ENCODE measurements at regions not wholly inside any gene's neighbourhood (a gene's known extent, or its start where the extent isn't known, plus 50 kb on each side); places are given as distances from the start of the nearest gene placed in this dataset.

GRCh38 chr1:207240325-207241101 lies 81.0 kb upstream of the CD55 start:
- in situ Hi-C loops (cut with HindIII; ENCODE audit: low pct_unique_long_range_greater_than_20kb, low sequenced_read_pairs), result no loop called here
- TF ChIP-seq SIN3A (IDR thresholded peaks at IDR 0.05; ENCODE audit: borderline replicate concordance, insufficient read depth, low read depth, low read length) (no peak), CTCF (IDR thresholded peaks at IDR 0.05) (no peak), POLR2AphosphoS5 (IDR thresholded peaks at IDR 0.05; ENCODE audit: low read depth, low read length) (no peak), REST (IDR thresholded peaks at IDR 0.05; ENCODE audit: insufficient read depth in 1 of 2, low read depth in 2 of 2, low read length in 1 of 2) (no peak), TCF7L2 (IDR thresholded peaks at IDR 0.05; ENCODE audit: low read depth, low read length) (no peak)
- ChIA-PET POLR2A (no interaction called here), CTCF (no interaction called here)
- DNase-seq (ENCODE audit: low read depth, low spot score), result no peak
- intact Hi-C loops (cut with micrococcal nuclease; ENCODE audit: unreplicated experiment), result no loop called here
- Histone ChIP-seq H3K27ac (ENCODE audit: low read length) (peak overlapping the region; percentile 48; the same call in 1 of the 2 replicates), H3K36me3 (ENCODE audit: control insufficient read depth, insufficient read depth, low read length) (no peaks in the 10 kb centered on the region), H3K27me3 (ENCODE audit: control insufficient read depth, insufficient read depth, low read length) (no peaks in the 10 kb centered on the region), H3K4me1 (ENCODE audit: control insufficient read depth, insufficient read depth, low read length) (peaks cover 4% of the 10 kb centered on the region), H3K9me3 (ENCODE audit: control insufficient read depth, insufficient read depth, low read depth, low read length) (no peaks in the 10 kb centered on the region), H3K4me3 (ENCODE audit: low read depth in 2 of 2, low read length in 2 of 2) (no peak overlapping the region)
- peak; percentile 56; the same call in 1 of the 2 replicates for ATAC-seq
- no TSS peak for BruUV-seq (replicated peaks)

- peak overlapping the region; percentile 39 for H3K27ac ChIP-seq (ENCODE audit: low read length)
- H3K9me3 ChIP-seq (ENCODE audit: control insufficient read depth, insufficient read depth, low read depth, low read length), result no peaks in the 10 kb centered on the region
- ATAC-seq (peak; percentile 53; the same call in 1 of the 2 replicates), DNase-seq (ENCODE audit: low read depth, low spot score) (no peak)
- no peak overlapping the region for H3K4me3 ChIP-seq (ENCODE audit: low read depth in 2 of 2, low read length in 2 of 2)
- no TSS peak for BruUV-seq (replicated peaks)
- no peaks in the 10 kb centered on the region for H3K36me3 ChIP-seq (ENCODE audit: control insufficient read depth, insufficient read depth, low read length)
- intact Hi-C loops (cut with micrococcal nuclease; ENCODE audit: unreplicated experiment), result no loop called here
- no peaks in the 10 kb centered on the region for H3K27me3 ChIP-seq (ENCODE audit: control insufficient read depth, insufficient read depth, low read length)
- peaks cover 4% of the 10 kb centered on the region for H3K4me1 ChIP-seq (ENCODE audit: control insufficient read depth, insufficient read depth, low read length)
- POLR2A ChIA-PET, result no interaction called here
- no peak for TF ChIP-seq CTCF (IDR thresholded peaks at IDR 0.05)
- no peak for TF ChIP-seq POLR2AphosphoS5 (IDR thresholded peaks at IDR 0.05; ENCODE audit: low read depth, low read length)
- TF ChIP-seq SIN3A (IDR thresholded peaks at IDR 0.05; ENCODE audit: borderline replicate concordance, insufficient read depth, low read depth, low read length), result no peak
- no peak for TF ChIP-seq TCF7L2 (IDR thresholded peaks at IDR 0.05; ENCODE audit: low read depth, low read length)
- TF ChIP-seq REST (IDR thresholded peaks at IDR 0.05; ENCODE audit: insufficient read depth in 1 of 2, low read depth in 2 of 2, low read length in 1 of 2), result no peak
- in situ Hi-C loops (cut with HindIII; ENCODE audit: low pct_unique_long_range_greater_than_20kb, low sequenced_read_pairs), result no loop called here
- CTCF ChIA-PET, result no interaction called here
Observed at GRCh38 chr1:207241164-207241934, 80.1 kb upstream of the CD55 start.

Measured in Panc1 (cell line).